SK-N-SH treated with all-trans-retinoic acid at 6 μM for 48 hours (cell line): ENCODE measurements at regions not wholly inside any gene's neighbourhood (a gene's known extent, or its start where the extent isn't known, plus 50 kb on each side); places are given as distances from the start of the nearest gene placed in this dataset.

Source experiments
- PATZ1 ChIP-seq: fragments of 250-450 bp; sonication (Bioruptor Pico); IDR thresholded peaks from 2 replicates; pipeline ENCODE4 v1.8.0; 2020; ENCODE audit warnings: mild to moderate bottlenecking, moderate library complexity, borderline replicate concordance
- RARB ChIP-seq: fragments of 250-450 bp; sonication (Bioruptor Pico); IDR thresholded peaks from 2 replicates; pipeline ENCODE4 v1.8.0; 2021; ENCODE audit warnings: mild to moderate bottlenecking, moderate library complexity
- TOX ChIP-seq: fragments of 250-450 bp; sonication (Bioruptor Pico); IDR thresholded peaks from 2 replicates; pipeline ENCODE4 v1.8.0; 2021; ENCODE audit warnings: mild to moderate bottlenecking, moderate library complexity, borderline replicate concordance
- TSHZ2 ChIP-seq: fragments of 250-450 bp; sonication (Bioruptor Pico); IDR thresholded peaks from 2 replicates; pipeline ENCODE4 v1.5.0; 2020; ENCODE audit warnings: mild to moderate bottlenecking, moderate library complexity
- ZFP3 ChIP-seq: fragments of 250-450 bp; sonication (Bioruptor Pico); IDR thresholded peaks from 2 replicates; pipeline ENCODE4 v1.5.0; 2020; ENCODE audit warnings: mild to moderate bottlenecking, moderate library complexity
- ZFP30 ChIP-seq: fragments of 450-650 bp; formaldehyde crosslinking; IDR thresholded peaks from 2 replicates; pipeline ENCODE4 v1.5.0; 2022; ENCODE audit warnings: mild to moderate bottlenecking, moderate library complexity
- ZNF8 ChIP-seq: fragments of 450-650 bp; formaldehyde crosslinking; IDR thresholded peaks from 2 replicates; pipeline ENCODE4 v1.5.0; 2020; ENCODE audit warnings: mild to moderate bottlenecking, moderate library complexity
- TF ChIP-seq, protein P1 (sequence below): fragments of 250-450 bp; sonication (Bioruptor Pico); IDR thresholded peaks from 2 replicates; pipeline ENCODE4 v1.8.0; 2021; ENCODE audit warnings: low read depth, mild to moderate bottlenecking, moderate library complexity, borderline replicate concordance

DNA sequence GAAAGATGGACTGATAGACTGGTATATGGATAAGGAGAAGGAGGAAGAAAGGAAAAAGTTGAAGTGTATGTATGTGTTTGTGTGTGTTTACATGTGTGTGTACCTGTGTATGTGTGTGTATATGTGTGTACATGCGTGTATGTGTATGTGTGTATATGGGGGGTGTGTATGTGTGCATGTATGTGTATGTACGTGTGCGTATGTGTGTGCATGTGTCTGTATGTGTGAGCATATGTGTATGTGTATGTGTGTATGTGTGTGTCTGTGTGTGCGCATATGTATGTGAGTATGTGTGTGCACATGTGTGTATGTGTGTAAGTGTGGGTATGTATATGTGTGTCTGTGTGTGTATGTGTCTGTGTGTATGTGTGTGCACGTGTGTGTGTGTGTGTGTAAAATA is 101.5 kb upstream of the KLHL13 start:
- TF ChIP-seq TSHZ2 (CRISPR knock-in tag) (no peak), ZFP30 (CRISPR knock-in tag) (no peak), PATZ1 (CRISPR knock-in tag) (no peak), TOX (CRISPR knock-in tag) (no peak), RARB (CRISPR knock-in tag) (no peak), ZFP3 (CRISPR knock-in tag) (no peak), ZNF8 (CRISPR knock-in tag) (no peak)
- TF ChIP-seq, protein P1, sequence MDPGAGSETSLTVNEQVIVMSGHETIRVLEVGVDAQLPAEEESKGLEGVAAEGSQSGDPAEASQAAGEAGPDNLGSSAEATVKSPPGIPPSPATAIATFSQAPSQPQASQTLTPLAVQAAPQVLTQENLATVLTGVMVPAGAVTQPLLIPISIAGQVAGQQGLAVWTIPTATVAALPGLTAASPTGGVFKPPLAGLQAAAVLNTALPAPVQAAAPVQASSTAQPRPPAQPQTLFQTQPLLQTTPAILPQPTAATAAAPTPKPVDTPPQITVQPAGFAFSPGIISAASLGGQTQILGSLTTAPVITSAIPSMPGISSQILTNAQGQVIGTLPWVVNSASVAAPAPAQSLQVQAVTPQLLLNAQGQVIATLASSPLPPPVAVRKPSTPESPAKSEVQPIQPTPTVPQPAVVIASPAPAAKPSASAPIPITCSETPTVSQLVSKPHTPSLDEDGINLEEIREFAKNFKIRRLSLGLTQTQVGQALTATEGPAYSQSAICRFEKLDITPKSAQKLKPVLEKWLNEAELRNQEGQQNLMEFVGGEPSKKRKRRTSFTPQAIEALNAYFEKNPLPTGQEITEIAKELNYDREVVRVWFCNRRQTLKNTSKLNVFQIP (CRISPR knock-in tag) = no peak
